IPS DF 4.7 (cell line): ENCODE measurements at regions not wholly inside any gene's neighbourhood (a gene's known extent, or its start where the extent isn't known, plus 50 kb on each side); places are given as distances from the start of the nearest gene placed in this dataset.
A peak's percentile ranks its signal among the peaks of the same experiment; 100 is the strongest.
"Not testable (repeated sequence)": the region's sequence is repeated elsewhere in the genome, so short reads cannot be mapped to it uniquely, and the experiment has no call there.

ENCODE experiments used
- DNase-seq: peaks from one replicate; pipeline ENCODE4 v3.0.0-alpha.2; 2013; ENCODE audit warnings: low spot score; ENCODE audit errors: extremely low read depth

DNA sequence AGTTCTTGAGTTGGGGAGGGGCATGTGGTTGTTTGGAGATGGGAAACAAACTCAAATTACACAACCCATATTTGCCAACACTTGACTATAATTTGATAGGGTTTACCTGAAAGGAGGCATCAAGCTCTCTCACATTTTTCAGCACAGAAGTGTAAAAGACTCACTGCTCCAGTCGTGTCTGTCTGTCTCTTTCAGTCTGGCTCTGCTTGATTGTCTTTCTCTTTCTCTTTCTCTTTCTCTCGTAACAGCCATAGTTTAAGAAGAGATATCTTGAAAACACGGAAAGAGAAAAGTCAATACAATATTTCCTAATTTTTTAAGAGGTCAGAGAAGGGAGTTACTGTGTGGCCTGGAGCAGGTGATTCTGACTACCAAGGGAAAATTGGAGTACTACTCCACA lies 413.6 kb upstream of the CXorf51A start:
- no peak for DNase-seq

DNA sequence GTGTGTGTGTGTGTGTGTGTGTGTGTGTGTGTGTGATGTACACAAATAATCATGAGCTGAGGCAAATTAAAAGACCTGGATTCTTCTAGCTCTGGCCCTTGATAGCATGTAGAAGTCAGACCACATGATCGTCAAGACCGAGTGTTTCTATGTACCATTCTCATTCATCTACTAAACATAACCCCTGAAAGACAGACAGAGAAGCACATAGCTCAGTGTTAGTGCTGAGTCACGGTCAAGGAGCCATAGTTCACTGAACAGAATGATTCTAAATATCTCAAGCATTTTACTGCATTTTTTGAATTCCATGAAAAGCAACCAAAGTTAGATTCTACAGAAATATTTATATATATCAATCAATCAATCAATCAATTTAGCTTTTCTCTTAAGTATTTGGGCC lies 412.3 kb upstream of the CXorf51A start:
- no peak for DNase-seq

DNA sequence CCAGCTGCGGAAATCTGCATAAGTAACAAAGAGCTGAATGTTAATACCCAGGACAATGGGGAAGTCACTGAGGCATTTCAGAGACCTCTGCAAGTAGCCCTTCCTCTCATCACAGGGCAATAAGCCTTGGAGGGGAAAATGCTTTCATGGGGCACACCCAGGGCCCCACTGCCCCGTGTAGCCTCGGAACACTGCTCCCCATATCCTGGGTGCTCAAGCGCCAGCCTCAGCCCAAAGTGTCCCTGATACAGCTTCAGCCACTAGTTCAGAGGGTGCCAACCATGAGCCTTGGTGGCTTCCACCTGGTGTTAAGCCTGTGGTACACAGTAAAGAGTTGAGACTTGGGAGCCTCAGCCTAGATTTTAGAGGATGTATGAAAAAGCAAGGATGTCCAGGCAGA lies 402.8 kb upstream of the CXorf51A start:
- no peak for DNase-seq

DNA sequence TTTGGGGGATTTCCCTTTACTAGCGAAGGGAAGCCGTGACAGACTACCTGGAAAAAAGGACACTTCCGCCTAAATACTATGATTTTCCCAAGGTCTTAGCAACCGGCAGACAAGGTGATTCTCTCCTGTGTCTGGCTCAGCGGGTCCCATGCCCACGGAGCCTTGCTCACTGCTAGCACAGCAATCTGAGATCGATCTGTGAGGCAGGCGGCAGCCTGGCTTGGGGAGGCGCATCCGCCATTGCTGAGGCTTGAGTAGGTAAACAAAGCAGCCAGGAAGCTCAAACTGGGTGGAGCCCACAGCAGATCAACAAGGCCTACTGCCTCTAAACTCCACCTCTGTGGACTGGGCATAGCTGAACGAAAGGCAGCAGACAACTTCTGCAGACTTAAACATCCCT lies 385.9 kb upstream of the CXorf51A start:
- not testable (repeated sequence) for DNase-seq

DNA sequence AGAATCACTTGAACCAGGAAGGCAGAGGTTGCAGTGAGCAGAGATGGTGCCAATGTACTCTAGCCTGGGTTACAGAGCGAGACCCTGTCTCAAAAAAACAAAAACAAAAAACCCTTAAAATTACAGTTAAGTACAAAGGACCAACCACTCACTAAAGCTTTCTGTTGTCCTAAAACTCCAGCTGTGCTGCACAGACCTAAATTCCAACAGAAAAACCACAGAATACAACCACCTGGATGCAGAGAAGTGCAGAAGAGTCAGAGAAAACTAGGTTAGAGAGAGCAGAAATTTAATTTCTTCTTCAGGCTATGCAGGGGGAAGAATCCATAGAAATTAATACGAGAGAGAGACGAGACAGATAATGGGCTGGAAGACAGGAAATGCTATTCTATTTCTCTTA lies 376.8 kb upstream of the CXorf51A start:
- DNase-seq: no peak

DNA sequence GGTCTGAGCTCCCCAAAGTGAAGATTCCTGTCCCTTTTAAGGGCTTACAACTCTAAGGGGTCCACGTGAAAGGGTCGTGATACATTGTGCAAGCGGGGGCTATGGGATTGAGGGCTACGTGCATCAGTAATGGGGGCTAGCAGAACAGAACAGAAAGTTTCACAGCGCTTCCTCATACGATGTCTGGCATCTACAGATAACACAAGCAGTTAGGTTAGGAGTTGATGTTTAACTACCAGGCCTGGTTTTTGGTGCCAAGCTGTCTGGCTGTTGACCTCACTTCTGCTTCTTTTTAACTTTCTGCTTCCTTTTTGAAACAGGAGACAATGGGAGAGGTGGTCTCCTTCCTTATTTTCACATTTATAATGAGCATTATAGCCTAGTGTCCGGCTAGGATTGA lies 368.6 kb upstream of the CXorf51A start:
- no peak for DNase-seq

DNA sequence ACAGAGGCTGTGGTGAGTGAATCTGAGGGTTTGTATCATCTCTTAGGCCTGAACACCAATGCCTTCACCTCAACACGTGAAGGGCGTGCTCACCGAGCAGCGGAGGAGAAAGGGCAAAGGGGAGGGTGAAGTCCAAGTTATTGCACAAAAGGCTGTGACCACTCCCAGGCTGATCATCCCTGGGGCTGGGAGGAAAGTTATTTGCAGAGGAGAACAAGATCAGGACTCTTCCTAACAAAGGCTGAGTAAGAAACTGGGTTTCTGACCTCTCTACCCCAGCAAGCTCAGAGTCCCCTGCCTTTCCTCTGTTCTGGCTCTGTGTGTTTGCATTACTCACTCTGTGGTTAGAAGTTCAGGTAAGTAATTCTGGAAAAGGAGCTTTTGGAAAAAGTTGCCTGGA lies 366.3 kb upstream of the CXorf51A start:
- no peak for DNase-seq

DNA sequence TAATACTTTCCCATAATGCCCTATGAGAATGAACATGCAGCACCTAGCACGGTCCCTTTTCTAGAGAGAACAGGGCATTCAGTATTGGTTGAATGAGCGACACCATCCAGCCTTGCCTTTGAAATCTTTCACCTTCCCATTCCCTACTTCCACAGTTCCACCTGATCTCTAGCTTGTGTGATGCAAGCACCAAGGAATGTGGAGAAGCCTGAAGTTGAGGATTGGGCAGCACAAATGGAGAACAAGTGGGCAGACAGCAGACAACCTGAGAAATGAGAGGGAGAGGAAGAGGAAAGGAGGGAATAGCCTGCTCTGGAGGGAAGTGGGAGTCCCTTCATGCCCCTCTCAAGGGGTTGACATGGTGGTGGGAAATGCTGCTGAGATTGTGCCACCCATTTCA lies 365.1 kb upstream of the CXorf51A start:
- DNase-seq: no peak

DNA sequence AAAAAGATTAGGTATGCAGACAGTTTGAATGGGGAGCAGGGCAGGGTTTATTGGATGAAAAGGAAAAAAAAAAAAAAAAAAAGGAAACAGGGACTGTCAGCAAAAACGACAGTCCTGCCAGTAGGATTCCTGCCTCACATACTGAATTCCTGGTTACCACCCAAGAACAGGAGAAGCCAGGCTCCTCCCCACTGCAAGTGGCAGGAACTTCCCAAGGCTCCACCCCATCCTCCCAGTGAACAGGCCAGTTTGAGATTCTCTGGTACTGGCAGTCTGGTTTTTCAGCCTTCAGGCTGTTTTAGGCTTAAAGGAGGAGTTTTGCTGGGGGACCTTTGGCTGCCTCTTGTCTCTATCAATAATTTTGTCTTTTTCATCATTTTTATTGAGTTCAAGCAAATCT lies 360.0 kb upstream of the CXorf51A start:
- DNase-seq: peak; percentile 5

DNA sequence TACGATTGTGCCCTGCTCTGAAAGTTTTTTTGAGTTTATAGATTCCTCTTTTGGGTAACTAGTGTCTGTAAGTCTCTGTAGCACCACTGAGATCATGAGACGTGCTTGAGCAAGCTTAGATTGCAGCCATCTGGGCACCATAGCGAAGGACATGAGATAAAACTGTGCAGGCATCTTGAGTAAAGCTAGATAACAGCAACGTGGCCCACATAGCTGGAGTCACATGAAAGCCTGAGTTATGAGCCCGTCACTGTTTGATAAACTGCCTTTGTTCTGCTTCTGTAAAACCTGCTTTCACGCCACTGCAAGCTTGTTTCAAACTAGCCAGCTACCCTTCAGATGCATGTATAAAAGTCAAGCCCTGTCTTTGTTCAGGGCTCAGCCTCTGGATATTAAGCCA lies 359.1 kb upstream of the CXorf51A start:
- no peak for DNase-seq

DNA sequence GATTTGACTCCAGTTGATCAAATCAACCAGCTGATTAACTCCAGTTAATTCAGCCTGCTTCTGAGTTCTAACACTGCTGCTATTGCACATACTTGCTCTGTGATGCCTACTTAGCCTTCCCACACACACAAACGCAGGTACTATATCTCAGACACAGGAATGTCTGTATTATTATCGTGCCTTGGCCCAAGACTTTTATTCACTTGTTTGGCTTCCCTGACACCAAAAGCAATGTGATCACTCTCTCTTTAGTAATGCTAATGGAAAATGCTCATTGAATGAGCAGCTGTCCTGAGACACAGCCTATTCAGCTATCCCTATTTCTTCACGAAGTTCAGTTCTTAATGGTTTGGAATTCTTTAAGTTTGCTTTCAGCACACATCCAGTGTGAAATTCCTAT lies 356.4 kb upstream of the CXorf51A start:
- DNase-seq: no peak
